HEK293 (cell line): ENCODE measurements at regions not wholly inside any gene's neighbourhood (a gene's known extent, or its start where the extent isn't known, plus 50 kb on each side); places are given as distances from the start of the nearest gene placed in this dataset.

Experiments
- CTCF ChIA-PET: fragments of 350-600 bp; formaldehyde crosslinking; extraction: SDS; loops from one replicate; lab custom pipeline; 2021; ENCODE audit warnings: antibody characterized with exemption; lab: Yijun Ruan, JAX
- POLR2A ChIA-PET: fragments of 300-600 bp; formaldehyde crosslinking; extraction: SDS; loops from one replicate; lab custom pipeline; 2020; ENCODE audit warnings: antibody characterized with exemption, inconsistent platforms; lab: Yijun Ruan, JAX
- H3K27ac ChIP-seq: fragments of 200-500 bp; sonication (Bioruptor generic); 2 replicates; pipeline ENCODE4 v1.5.1; 2014; ENCODE audit warnings: low read depth, low read length, control low read depth, inconsistent platforms; ENCODE audit errors: extremely low read depth
- H3K36me3 ChIP-seq, 2 experiments: fragments of 200-500 bp in 1 of 2; sonication (Bioruptor generic) in 1 of 2; 1 replicate in 1 of 2; 2 replicates in 1 of 2; pipeline ENCODE4 v1.5.1; 2014 to 2017; ENCODE audit warnings: inconsistent platforms in 2 of 2, low read length in 2 of 2; ENCODE audit not compliant: control insufficient read depth in 2 of 2, insufficient read depth in 1 of 2
- H3K4me1 ChIP-seq: fragments of 200-500 bp; sonication (Bioruptor generic); 2 replicates; pipeline ENCODE4 v1.5.1; 2014; ENCODE audit warnings: mild to moderate bottlenecking, low read length, inconsistent platforms; ENCODE audit not compliant: control insufficient read depth, insufficient read depth
- H3K4me3 ChIP-seq: 2 replicates; pipeline ENCODE4 v1.5.1; 2011; ENCODE audit warnings: low read depth, mild to moderate bottlenecking, control low read depth, low read length, moderate library complexity
- H3K9me3 ChIP-seq: fragments of 200-500 bp; sonication (Bioruptor generic); 2 replicates; pipeline ENCODE4 v1.5.1; 2014; ENCODE audit warnings: low read depth, low read length, inconsistent platforms; ENCODE audit not compliant: control insufficient read depth, insufficient read depth
- BCL11B ChIP-seq: fragments of 450-650 bp; formaldehyde crosslinking; IDR thresholded peaks from 2 replicates; pipeline ENCODE4 v1.5.1; 2016; ENCODE audit warnings: low read depth, missing biosample characterization, missing genetic modification characterization
- BCL6B ChIP-seq: fragments of 450-650 bp; formaldehyde crosslinking; IDR thresholded peaks from 2 replicates; pipeline ENCODE4 v1.5.1; 2017; ENCODE audit warnings: missing biosample characterization, missing genetic modification characterization
- FEZF1 ChIP-seq: fragments of 450-650 bp; formaldehyde crosslinking; IDR thresholded peaks from 2 replicates; pipeline ENCODE4 v1.5.1; 2016; ENCODE audit warnings: missing biosample characterization, missing genetic modification characterization
- GFI1B ChIP-seq: fragments of 450-650 bp; formaldehyde crosslinking; IDR thresholded peaks from 2 replicates; pipeline ENCODE4 v1.5.1; 2016; ENCODE audit warnings: missing biosample characterization, missing genetic modification characterization
- HOXC10 ChIP-seq: sonication (generic); formaldehyde crosslinking; IDR thresholded peaks from 2 replicates; pipeline ENCODE4 v1.8.1; 2023; ENCODE audit warnings: mild to moderate bottlenecking, missing genetic modification reagents
- REPIN1 ChIP-seq: fragments of 450-650 bp; formaldehyde crosslinking; IDR thresholded peaks from 2 replicates; pipeline ENCODE4 v1.5.1; 2017; ENCODE audit warnings: missing biosample characterization, missing genetic modification characterization, low read depth
- SETDB1 ChIP-seq: IDR thresholded peaks from one replicate; pipeline ENCODE4 v1.6.1; 2017; ENCODE audit warnings: mild to moderate bottlenecking, low read length, moderate library complexity, mixed read lengths; ENCODE audit not compliant: insufficient read length
- SP2 ChIP-seq: fragments of 450-650 bp; formaldehyde crosslinking; IDR thresholded peaks from 2 replicates; pipeline ENCODE4 v1.5.1; 2016; ENCODE audit warnings: missing biosample characterization, missing genetic modification characterization
- SP7 ChIP-seq: fragments of 450-650 bp; formaldehyde crosslinking; IDR thresholded peaks from 2 replicates; pipeline ENCODE4 v1.5.1; 2016; ENCODE audit warnings: missing biosample characterization, missing genetic modification characterization
- TRIM28 ChIP-seq: IDR thresholded peaks from 2 replicates; pipeline ENCODE4 v1.6.1; 2011; ENCODE audit warnings: low read length, control low read depth, borderline replicate concordance
- YY2 ChIP-seq: fragments of 450-650 bp; formaldehyde crosslinking; IDR thresholded peaks from 2 replicates; pipeline ENCODE4 v1.5.1; 2016; ENCODE audit warnings: missing biosample characterization, missing genetic modification characterization
- ZBTB21 ChIP-seq: fragments of 450-650 bp; formaldehyde crosslinking; IDR thresholded peaks from 2 replicates; pipeline ENCODE4 v1.5.1; 2017; ENCODE audit warnings: missing biosample characterization, missing genetic modification characterization
- ZEB2 ChIP-seq: fragments of 450-650 bp; formaldehyde crosslinking; IDR thresholded peaks from 2 replicates; pipeline ENCODE4 v1.5.1; 2016; ENCODE audit warnings: missing biosample characterization, missing genetic modification characterization
- ZFHX2 ChIP-seq: fragments of 450-650 bp; formaldehyde crosslinking; conservative IDR thresholded peaks from 2 replicates; pipeline ENCODE4 v1.5.1; 2016; ENCODE audit warnings: missing biosample characterization, missing genetic modification characterization
- ZNF121 ChIP-seq: fragments of 450-650 bp; formaldehyde crosslinking; IDR thresholded peaks from 2 replicates; pipeline ENCODE4 v1.5.1; 2016; ENCODE audit warnings: missing biosample characterization, missing genetic modification characterization
- ZNF248 ChIP-seq: fragments of 450-650 bp; formaldehyde crosslinking; IDR thresholded peaks from 2 replicates; pipeline ENCODE4 v1.5.1; 2017; ENCODE audit warnings: missing biosample characterization, missing genetic modification characterization
- ZNF37A ChIP-seq: fragments of 450-650 bp; IDR thresholded peaks from 2 replicates; pipeline ENCODE4 v1.5.1; 2018; ENCODE audit warnings: missing biosample characterization, missing genetic modification characterization
- ZNF404 ChIP-seq: fragments of 450-650 bp; formaldehyde crosslinking; IDR thresholded peaks from 2 replicates; pipeline ENCODE4 v1.5.1; 2017; ENCODE audit warnings: missing biosample characterization, missing genetic modification characterization
- ZNF433 ChIP-seq: fragments of 450-650 bp; formaldehyde crosslinking; IDR thresholded peaks from 2 replicates; pipeline ENCODE4 v1.5.1; 2016; ENCODE audit warnings: missing biosample characterization, missing genetic modification characterization, low read depth
- ZNF513 ChIP-seq: fragments of 450-650 bp; IDR thresholded peaks from 2 replicates; pipeline ENCODE4 v1.5.1; 2018; ENCODE audit warnings: missing biosample characterization, missing genetic modification characterization
- ZNF558 ChIP-seq: fragments of 450-650 bp; formaldehyde crosslinking; IDR thresholded peaks from 2 replicates; pipeline ENCODE4 v1.5.1; 2016; ENCODE audit warnings: missing biosample characterization, missing genetic modification characterization
- ZNF596 ChIP-seq: fragments of 450-650 bp; IDR thresholded peaks from 2 replicates; pipeline ENCODE4 v1.5.0; 2018; ENCODE audit warnings: missing biosample characterization, mild to moderate bottlenecking, missing genetic modification characterization, moderate library complexity
- ZNF624 ChIP-seq: fragments of 450-650 bp; formaldehyde crosslinking; IDR thresholded peaks from 2 replicates; pipeline ENCODE4 v1.5.1; 2017; ENCODE audit warnings: missing biosample characterization, missing genetic modification characterization
- ZNF707 ChIP-seq: fragments of 450-650 bp; formaldehyde crosslinking; IDR thresholded peaks from 2 replicates; pipeline ENCODE4 v1.5.1; 2016; ENCODE audit warnings: missing biosample characterization, missing genetic modification characterization
- ZNF791 ChIP-seq: fragments of 450-650 bp; formaldehyde crosslinking; IDR thresholded peaks from 2 replicates; pipeline ENCODE4 v1.5.1; 2016; ENCODE audit warnings: missing biosample characterization, missing genetic modification characterization
- ZNF843 ChIP-seq: fragments of 450-650 bp; formaldehyde crosslinking; IDR thresholded peaks from 2 replicates; pipeline ENCODE4 v1.5.1; 2016; ENCODE audit warnings: missing biosample characterization, missing genetic modification characterization
- TF ChIP-seq, protein P1 (sequence below): fragments of 450-650 bp; formaldehyde crosslinking; IDR thresholded peaks from 2 replicates; pipeline ENCODE4 v1.5.1; 2016; ENCODE audit warnings: missing biosample characterization, missing genetic modification characterization, borderline replicate concordance
- TF ChIP-seq, protein P2 (sequence below): fragments of 450-650 bp; formaldehyde crosslinking; IDR thresholded peaks from 2 replicates; pipeline ENCODE4 v1.5.1; 2016; ENCODE audit warnings: missing biosample characterization, missing genetic modification characterization
- TF ChIP-seq, protein P3 (sequence below): fragments of 450-650 bp; formaldehyde crosslinking; IDR thresholded peaks from 2 replicates; pipeline ENCODE4 v1.5.1; 2017; ENCODE audit warnings: missing biosample characterization, mild to moderate bottlenecking, missing genetic modification characterization, moderate library complexity

GRCh38 chr7:32158076-32158475 lies 87.9 kb upstream of the PDE1C start:
- Histone ChIP-seq H3K4me3 (no peak overlapping the region), H3K4me1 (no peaks in the 10 kb centered on the region), H3K9me3 (no peaks in the 10 kb centered on the region), H3K36me3 (no peaks in the 10 kb centered on the region), H3K27ac (no peak overlapping the region)
- TF ChIP-seq ZNF791 (tag by site-specific recombination) (no peak), ZNF596 (tag by site-specific recombination) (no peak), BCL6B (tag by site-specific recombination) (no peak), GFI1B (tag by site-specific recombination) (no peak), ZNF513 (tag by site-specific recombination) (no peak), ZNF624 (tag by site-specific recombination) (no peak), SP7 (no peak), ZEB2 (tag by site-specific recombination) (no peak), ZNF707 (tag by site-specific recombination) (no peak), ZNF433 (tag by site-specific recombination) (no peak), ZNF558 (tag by site-specific recombination) (no peak), FEZF1 (tag by site-specific recombination) (no peak), ZBTB21 (tag by site-specific recombination) (no peak), ZNF404 (tag by site-specific recombination) (no peak), SP2 (tag by site-specific recombination) (no peak), REPIN1 (tag by site-specific recombination) (no peak)
- TF ChIP-seq, protein P1, sequence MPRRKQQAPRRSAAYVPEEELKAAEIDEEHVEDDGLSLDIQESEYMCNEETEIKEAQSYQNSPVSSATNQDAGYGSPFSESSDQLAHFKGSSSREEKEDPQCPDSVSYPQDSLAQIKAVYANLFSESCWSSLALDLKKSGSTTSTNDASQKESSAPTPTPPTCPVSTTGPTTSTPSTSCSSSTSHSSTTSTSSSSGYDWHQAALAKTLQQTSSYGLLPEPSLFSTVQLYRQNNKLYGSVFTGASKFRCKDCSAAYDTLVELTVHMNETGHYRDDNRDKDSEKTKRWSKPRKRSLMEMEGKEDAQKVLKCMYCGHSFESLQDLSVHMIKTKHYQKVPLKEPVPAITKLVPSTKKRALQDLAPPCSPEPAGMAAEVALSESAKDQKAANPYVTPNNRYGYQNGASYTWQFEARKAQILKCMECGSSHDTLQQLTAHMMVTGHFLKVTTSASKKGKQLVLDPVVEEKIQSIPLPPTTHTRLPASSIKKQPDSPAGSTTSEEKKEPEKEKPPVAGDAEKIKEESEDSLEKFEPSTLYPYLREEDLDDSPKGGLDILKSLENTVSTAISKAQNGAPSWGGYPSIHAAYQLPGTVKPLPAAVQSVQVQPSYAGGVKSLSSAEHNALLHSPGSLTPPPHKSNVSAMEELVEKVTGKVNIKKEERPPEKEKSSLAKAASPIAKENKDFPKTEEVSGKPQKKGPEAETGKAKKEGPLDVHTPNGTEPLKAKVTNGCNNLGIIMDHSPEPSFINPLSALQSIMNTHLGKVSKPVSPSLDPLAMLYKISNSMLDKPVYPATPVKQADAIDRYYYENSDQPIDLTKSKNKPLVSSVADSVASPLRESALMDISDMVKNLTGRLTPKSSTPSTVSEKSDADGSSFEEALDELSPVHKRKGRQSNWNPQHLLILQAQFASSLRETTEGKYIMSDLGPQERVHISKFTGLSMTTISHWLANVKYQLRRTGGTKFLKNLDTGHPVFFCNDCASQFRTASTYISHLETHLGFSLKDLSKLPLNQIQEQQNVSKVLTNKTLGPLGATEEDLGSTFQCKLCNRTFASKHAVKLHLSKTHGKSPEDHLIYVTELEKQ (tag by site-specific recombination): no peak
- POLR2A ChIA-PET: no interaction called here
- CTCF ChIA-PET: no interaction called here

DNA sequence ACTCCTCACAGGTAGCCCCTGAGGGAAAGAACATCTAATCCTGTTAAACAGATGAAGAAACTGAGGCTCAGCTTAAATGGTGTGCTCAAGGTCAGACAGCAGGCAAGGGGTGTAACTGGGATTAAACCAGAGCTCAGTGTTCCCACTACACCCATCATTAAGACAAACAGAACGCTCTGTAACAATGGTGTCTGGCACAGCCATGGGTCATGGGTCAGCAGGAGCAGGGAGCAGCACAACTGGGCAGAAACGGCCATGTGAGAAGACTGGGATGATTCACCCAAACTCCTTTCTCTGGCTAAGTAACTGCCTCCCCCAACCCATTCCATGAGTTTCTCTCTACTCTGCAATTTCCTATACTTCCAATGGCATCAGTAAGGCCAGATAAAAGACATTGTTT lies 85.5 kb upstream of the PDE1C start:
- TF ChIP-seq ZNF843 (tag by site-specific recombination) (no peak), BCL11B (tag by site-specific recombination) (no peak), ZNF248 (tag by site-specific recombination) (no peak), YY2 (tag by site-specific recombination) (no peak), ZNF791 (tag by site-specific recombination) (no peak), SETDB1 (no peak), ZNF121 (no peak), HOXC10 (no peak), TRIM28 (no peak), ZFHX2 (no peak), ZNF37A (tag by site-specific recombination) (no peak)
- TF ChIP-seq, protein P2, sequence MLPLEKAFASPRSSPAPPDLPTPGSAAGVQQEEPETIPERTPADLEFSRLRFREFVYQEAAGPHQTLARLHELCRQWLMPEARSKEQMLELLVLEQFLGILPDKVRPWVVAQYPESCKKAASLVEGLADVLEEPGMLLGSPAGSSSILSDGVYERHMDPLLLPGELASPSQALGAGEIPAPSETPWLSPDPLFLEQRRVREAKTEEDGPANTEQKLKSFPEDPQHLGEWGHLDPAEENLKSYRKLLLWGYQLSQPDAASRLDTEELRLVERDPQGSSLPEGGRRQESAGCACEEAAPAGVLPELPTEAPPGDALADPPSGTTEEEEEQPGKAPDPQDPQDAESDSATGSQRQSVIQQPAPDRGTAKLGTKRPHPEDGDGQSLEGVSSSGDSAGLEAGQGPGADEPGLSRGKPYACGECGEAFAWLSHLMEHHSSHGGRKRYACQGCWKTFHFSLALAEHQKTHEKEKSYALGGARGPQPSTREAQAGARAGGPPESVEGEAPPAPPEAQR (tag by site-specific recombination): no peak
- TF ChIP-seq, protein P3, sequence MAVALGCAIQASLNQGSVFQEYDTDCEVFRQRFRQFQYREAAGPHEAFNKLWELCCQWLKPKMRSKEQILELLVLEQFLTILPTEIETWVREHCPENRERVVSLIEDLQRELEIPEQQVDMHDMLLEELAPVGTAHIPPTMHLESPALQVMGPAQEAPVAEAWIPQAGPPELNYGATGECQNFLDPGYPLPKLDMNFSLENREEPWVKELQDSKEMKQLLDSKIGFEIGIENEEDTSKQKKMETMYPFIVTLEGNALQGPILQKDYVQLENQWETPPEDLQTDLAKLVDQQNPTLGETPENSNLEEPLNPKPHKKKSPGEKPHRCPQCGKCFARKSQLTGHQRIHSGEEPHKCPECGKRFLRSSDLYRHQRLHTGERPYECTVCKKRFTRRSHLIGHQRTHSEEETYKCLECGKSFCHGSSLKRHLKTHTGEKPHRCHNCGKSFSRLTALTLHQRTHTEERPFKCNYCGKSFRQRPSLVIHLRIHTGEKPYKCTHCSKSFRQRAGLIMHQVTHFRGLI: no peak
- no peaks in the 10 kb centered on the region for H3K4me1 ChIP-seq
- no peak overlapping the region for H3K4me3 ChIP-seq
- H3K27ac ChIP-seq: no peak overlapping the region
- no peaks in the 10 kb centered on the region for H3K9me3 ChIP-seq
- no peaks in the 10 kb centered on the region for H3K36me3 ChIP-seq
- ChIA-PET CTCF (no interaction called here), POLR2A (no interaction called here)
